Renal cortical epithelial cell (primary cell): ENCODE measurements at regions not wholly inside any gene's neighbourhood (a gene's known extent, or its start where the extent isn't known, plus 50 kb on each side); places are given as distances from the start of the nearest gene placed in this dataset.
"Not testable (repeated sequence)": the region's sequence is repeated elsewhere in the genome, so short reads cannot be mapped to it uniquely, and the experiment has no call there.

Source experiments
- DNase-seq: peaks from one replicate; pipeline ENCODE4 v3.0.0-alpha.2; 2011; ENCODE audit warnings: low read depth

DNA sequence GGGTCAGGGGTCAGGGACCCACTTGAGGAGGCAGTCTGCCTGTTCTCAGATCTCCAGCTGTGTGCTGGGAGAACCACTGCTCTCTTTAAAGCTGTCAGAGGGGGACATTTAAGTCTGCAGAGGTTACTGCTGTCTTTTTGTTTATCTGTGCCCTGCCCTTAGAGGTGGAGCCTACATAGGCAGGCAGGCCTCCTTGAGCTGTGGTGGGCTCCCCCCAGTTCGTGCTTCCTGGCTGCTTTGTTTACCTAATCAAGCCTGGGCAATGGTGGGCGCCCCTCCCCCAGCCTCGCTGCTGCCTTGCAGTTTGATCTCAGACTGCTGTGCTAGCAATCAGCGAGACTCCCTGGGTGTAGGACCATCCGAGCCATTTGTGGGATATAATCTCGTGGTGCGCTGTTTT, 830.5 kb upstream of the ANO3 start:
- DNase-seq: not testable (repeated sequence)

- no peak for DNase-seq
Measured at GRCh38 chr11:25515576-25515975, 816.4 kb upstream of the ANO3 start.

GRCh38 chr11:25520459-25520858, 811.5 kb upstream of the ANO3 start:
- no peak for DNase-seq

DNA sequence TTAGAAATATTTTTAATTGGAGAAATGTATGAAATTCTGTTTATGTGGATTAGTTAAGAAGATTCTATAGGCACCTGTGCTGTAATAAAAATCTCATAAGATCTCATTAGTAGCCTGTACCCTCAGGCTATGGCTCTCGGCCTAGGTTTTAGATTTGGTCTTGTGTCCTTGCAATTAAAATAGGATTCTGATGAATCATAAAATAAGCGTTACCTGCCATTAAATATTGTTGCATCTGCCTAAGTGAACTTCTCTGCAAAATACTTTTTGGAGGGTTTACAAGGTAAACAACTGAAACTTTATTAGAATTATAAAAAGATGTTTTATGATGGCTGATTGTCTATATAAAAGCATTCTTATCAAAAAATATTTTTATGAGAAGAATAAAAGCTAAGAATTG, 804.1 kb upstream of the ANO3 start:
- DNase-seq: no peak

GRCh38 chr11:25529572-25529971, 802.4 kb upstream of the ANO3 start:
- no peak for DNase-seq

DNA sequence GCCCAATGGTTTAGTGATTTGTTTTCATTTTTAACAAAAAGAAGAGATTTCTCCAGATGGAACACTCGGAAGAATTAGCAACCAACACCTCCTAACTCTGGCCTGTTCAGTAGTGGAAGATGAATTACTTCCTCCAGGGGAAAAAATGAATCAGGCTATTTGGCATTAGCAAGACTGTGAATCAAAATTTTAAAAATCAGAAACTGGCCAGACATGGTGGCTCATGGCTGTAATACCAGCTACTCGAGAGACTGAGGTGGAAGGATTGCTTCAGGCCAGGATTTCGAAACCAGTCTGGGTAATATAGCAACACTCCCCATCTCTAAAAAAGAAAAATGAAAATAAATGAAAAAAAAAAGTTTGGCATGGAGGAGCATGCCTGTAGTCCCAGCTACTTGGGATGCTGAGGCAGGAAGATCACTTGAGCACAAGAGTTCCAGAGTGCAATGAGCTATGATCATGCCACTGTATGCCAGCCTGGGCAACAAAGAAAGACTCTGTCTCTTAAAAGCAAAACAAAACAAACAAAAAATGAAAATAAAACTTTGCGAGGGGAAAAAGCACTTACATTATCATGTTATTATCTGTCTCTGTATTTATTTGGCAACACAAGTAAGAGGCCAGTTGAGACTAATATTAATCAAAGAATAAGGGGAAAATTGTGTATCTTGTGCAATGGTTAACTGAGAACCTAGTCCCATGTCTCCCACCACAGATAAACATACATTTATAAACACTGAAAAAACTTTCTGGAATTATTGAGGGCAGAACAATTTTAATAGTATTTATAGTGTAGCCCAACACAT, 796.3 kb upstream of the ANO3 start:
- DNase-seq: no peak

DNA sequence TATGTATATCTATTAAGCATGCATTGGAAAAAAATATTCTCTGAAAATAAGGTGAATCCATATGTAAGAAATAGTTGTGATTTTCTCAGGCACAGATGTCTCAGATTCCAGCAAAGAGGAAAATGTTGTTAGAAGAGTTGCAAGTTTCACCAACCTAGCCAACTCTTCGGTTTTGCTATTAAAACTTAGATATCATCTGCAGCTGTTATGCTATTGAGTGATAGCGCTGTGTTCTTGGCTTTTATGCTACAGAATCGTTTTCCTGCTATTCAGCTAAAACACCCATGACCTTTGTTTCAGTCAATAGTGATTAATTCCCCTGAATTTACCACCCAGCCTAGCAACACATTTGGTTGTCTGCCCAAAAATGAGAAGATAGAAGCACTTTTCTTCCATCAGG, 795.6 kb upstream of the ANO3 start:
- no peak for DNase-seq

DNA sequence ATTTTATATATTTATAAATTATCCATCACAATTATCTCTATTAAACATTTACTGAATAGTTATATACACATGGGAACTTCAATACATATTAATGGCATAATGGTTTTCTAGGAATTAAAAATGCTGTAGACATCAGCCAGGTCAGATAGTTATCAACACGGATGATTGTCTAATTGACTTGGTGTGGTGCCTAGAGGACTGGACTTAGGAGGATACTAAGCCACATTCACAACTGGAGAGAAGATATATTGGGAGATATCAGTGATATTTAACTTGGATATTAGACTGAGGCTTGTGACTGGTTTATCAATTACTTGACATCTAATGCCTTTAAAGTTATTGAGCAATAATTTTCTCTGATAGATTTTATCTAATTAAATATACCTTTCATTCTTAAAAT, 794.5 kb upstream of the ANO3 start:
- no peak for DNase-seq

- DNase-seq: no peak
Measured at GRCh38 chr11:25547292-25547691, 784.6 kb upstream of the ANO3 start.

DNA sequence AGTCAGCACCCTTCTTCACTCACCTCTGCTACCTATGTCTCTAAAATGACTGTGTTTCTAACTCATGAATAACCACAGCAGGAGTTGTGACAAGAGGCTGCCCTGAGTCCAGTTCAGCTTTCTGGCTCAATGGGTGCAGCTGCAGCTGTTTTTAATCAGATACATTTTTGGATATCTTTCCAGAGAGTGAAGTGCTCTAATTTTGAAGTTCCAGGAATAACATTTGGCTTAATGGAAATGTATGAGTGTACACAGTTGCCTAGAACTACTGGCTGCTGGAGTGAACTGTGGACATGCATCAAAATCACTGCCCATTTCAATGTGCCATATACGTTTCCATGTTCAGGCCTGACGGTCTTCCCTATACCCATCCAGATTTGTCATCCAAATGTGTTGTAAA, 769.5 kb upstream of the ANO3 start:
- DNase-seq: no peak

- DNase-seq: no peak
Measured at GRCh38 chr11:25565846-25566245, 766.1 kb upstream of the ANO3 start.

DNA sequence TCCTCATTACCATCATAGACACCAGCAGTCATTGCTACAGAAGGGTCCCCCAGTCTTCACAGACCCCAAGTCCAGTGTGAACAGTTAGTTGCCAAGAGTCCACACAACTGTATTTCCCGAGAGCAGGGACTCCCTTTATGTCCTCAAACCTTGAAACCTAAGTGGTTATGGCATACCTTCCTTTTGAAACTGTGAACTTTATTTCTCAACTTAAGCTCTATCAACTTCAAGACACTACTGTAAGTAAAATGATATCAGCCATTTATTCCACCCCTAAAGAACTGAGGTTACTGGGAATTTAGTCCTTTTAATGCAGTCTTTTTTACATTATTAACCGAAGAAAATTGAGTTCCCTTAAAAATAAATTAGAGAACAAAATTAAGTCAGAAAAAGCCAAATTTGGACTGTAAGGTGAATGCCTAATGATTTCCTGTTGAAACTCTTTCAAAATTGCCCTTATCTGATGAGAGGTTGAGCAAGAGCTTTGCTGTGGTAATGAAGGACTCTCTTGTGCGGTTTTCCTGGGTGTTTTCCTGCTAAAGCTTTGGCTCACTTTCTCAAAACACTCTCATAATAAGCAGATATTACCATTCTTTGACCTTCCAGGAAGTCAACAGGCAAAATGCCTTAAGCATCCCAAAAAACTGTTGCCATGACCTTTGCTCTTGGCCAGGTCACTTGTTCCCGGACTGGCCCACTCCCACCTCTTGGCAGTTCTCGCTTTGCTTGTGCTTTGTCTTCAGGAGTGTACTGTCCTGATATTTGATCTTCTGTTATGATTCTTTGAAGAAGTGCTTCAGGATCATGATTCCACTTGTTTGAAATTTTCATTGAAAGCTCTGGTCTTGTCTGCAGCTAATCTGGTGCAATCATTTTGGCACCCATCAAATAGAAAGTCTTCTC, 765.4 kb upstream of the ANO3 start:
- no peak for DNase-seq

- DNase-seq: no peak
Measured at GRCh38 chr11:25576320-25576719, 755.6 kb upstream of the ANO3 start.

DNA sequence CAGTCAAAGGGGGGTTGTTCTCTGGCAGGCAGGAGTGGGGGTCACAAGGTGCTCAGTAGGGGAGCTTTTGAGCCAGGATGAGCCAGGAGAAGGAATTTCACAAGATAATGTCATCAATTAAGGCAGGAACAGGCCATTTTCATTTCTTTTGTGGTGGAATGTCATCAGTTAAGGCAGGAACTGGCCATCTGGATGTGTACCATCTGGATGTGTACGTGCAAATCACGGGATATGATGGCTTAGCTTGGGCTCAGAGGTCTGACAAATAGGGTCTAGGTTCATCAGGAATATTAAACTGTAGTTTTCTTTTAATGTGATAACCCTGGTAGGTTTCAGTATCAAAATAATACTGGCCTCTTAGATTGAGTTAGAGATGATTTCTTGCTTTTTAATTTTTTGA, 752.4 kb upstream of the ANO3 start:
- not testable (repeated sequence) for DNase-seq

GRCh38 chr11:25583596-25583995, 748.3 kb upstream of the ANO3 start:
- DNase-seq: no peak

- DNase-seq: peak; percentile 11
Measured at GRCh38 chr11:25587496-25587895, 744.4 kb upstream of the ANO3 start.

DNA sequence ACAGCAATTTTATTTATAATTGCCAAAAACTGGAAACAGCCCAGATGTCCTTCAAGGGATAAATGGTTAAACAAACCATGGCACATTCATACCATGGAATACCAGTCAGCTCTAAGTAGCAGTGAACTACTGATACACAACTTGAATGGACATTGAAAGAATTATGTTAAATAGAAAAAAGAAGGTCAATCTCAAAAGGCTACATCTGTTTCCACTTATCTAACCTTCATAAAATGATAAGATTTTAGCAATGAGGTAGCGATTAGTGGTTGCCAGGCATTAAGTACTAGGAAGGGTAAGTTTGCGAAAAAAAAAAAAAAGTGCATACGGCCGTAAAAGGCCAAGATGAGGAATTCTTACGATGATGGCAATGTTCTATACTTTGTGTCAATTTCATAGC, 738.7 kb upstream of the ANO3 start:
- no peak for DNase-seq

DNA sequence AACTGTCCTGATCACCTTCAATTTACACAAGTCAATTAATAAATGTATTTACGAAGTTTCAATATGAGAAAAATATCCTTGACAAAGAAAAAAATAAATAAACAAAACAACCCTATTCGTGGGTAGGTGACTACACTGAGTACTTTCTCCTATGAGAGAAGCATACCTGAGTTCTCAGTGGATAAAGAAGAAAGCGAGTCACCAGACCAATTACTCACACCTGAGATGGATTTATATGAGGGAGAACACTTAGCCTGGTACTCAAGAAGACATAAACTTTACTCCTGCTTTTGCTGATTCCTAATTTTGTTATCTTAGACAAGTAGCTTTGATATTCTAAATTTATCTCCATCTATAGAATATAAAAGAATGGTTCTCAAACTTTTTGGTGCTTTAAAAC, 735.2 kb upstream of the ANO3 start:
- DNase-seq: no peak

GRCh38 chr11:25597696-25598095, 734.2 kb upstream of the ANO3 start:
- no peak for DNase-seq

- DNase-seq: no peak
Measured at GRCh38 chr11:25602149-25602548, 729.8 kb upstream of the ANO3 start.

- DNase-seq: no peak
Measured at GRCh38 chr11:25602959-25603358, 729.0 kb upstream of the ANO3 start.

DNA sequence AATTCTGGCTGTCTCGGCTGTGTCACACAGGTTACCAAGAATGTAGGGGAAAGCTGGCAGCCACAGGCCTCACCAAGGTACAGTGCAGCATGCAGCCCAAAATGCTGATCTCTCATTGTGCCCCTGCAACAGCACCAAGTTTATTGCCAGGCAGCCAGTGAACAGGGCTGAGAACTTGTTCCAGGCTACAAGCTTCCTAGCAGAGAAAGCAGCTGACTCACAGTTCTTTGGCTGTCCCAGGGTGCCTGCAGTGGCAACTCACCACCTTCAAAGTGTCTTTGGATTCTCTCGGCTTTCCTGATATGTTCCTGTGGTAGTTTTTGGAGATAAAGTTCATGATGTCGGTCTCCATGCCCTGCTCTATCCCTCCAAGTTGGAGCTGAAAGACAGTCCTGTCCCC, 719.1 kb upstream of the ANO3 start:
- DNase-seq: no peak

- DNase-seq: no peak
Measured at GRCh38 chr11:25613451-25613850, 718.5 kb upstream of the ANO3 start.
